Thymus (tissue), 11 donors: ENCODE measurements at regions not wholly inside any gene's neighbourhood (a gene's known extent, or its start where the extent isn't known, plus 50 kb on each side); places are given as distances from the start of the nearest gene placed in this dataset.
"Not testable (repeated sequence)": the region's sequence is repeated elsewhere in the genome, so short reads cannot be mapped to it uniquely, and the experiment has no call there.

Source experiments
- DNase-seq, 9 donors: peaks; one replicate each; pipeline ENCODE4 v3.0.0-alpha.2; 2013; ENCODE audit warnings: low spot score in 9 of 9, low read depth in 6 of 9, missing footprints in 1 of 9
- H3K27ac ChIP-seq, 2 donors: one replicate each; pipeline ENCODE4 v1.5.1; 2013; ENCODE audit warnings: control low read depth in 1 of 2, low read depth in 1 of 2, low read length in 1 of 2, mild to moderate bottlenecking in 1 of 2, moderate library complexity in 1 of 2
- H3K27me3 ChIP-seq, 2 donors: one replicate each; pipeline ENCODE4 v1.5.1; 2013; ENCODE audit warnings: low read length in 1 of 2; ENCODE audit not compliant: control insufficient read depth in 2 of 2, insufficient read depth in 1 of 2
- H3K36me3 ChIP-seq, 2 donors: one replicate each; pipeline ENCODE4 v1.5.1; 2013; ENCODE audit warnings: low read length in 1 of 2, mild to moderate bottlenecking in 1 of 2, moderate library complexity in 1 of 2; ENCODE audit not compliant: control insufficient read depth in 2 of 2, insufficient read depth in 2 of 2
- H3K4me1 ChIP-seq, 2 donors: one replicate each; pipeline ENCODE4 v1.5.1; 2013; ENCODE audit warnings: low read length in 2 of 2; ENCODE audit not compliant: control insufficient read depth in 2 of 2, insufficient read depth in 2 of 2
- H3K4me3 ChIP-seq, 2 donors: one replicate each; pipeline ENCODE4 v1.5.1; 2013; ENCODE audit warnings: low read length in 2 of 2, control low read depth in 1 of 2, mild to moderate bottlenecking in 1 of 2
- H3K9me3 ChIP-seq, 2 donors: one replicate each; pipeline ENCODE4 v1.5.1; 2013; ENCODE audit warnings: low read length in 1 of 2, mild to moderate bottlenecking in 1 of 2; ENCODE audit not compliant: control insufficient read depth in 2 of 2, insufficient read depth in 1 of 2
- WGBS: extraction: QIAGEN DNeasy Blood & Tissue Kit; methylation state at CpG from one replicate; pipeline ENCODE4 v1.1.7; 2013; 5-methylcytosine and 5-hydroxymethylcytosine counted together
- donor health status: healthy.

DNA sequence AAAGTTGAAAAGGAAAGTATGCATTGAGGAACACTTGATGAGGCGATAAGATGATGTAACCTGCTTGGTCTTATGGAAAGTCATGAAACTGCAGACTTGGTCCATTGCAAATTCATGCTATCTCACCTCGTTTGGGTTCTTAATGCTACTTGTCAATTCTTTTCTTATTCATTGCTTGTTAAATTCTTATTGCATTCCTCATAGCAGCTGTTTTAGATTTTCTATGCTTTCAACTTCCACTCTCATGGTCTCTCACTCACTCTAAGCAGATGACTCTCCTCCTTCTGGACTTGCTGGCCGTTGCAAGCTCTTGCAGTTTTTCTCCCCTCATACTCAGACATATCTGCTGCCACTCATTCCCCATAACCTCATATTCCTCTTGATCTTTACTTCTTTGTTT, 67.8 kb upstream of the CSNK1A1L start:
- no peak for DNase-seq
- no peaks in the 10 kb centered on the region for H3K4me1 ChIP-seq
- H3K9me3 ChIP-seq: no peaks in the 10 kb centered on the region
- no peaks in the 10 kb centered on the region for H3K36me3 ChIP-seq
- 75% methylated on average over 3 of the region's 3 CpGs for WGBS
- H3K4me3 ChIP-seq: no peak overlapping the region
- H3K27me3 ChIP-seq: no peaks in the 10 kb centered on the region
- H3K27ac ChIP-seq: no peak overlapping the region

DNA sequence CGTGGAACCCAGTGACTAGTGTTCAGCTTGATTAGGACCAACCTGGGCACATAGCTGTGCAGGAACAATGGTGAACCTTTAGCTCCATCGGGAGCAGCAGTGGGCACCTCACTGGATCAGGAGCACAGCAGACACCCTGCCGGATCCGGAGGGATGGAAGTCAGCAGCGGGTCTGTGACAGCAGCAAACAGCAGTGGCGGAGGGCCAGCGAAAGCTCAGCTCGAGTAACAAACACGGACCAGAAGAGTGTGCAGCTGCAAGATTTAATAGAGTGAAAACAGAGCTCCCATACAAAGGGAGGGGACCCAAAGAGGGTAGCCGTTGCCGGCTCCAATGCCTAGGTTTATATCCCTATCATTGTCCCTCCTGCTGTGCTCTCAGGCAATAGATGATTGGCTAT, 66.8 kb upstream of the CSNK1A1L start:
- not testable (repeated sequence) for H3K9me3 ChIP-seq, H3K4me3 ChIP-seq, H3K4me1 ChIP-seq, DNase-seq, H3K27ac ChIP-seq, H3K36me3 ChIP-seq, H3K27me3 ChIP-seq
- WGBS: 93% methylated on average over 11 of the region's 11 CpGs

DNA sequence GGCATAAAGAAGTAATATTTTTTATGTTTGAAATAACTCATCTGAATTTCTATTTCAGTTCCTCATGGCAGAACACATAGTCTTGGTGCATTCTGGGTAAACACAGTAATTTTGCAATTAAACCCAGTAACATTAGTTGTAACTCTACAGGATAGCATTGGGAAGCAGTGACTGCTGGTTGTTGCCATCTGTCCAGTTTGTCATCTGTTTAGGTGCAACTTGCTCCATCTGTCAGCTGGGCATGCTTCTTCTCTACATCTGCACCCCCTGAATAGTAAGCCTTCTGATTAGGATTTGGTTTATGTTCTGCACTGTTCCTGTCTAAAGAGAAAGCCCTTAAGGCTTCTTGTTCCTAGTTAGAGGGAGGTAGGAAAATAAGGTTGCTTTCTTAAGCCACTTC, 63.5 kb upstream of the CSNK1A1L start:
- H3K9me3 ChIP-seq: no peaks in the 10 kb centered on the region
- no peak overlapping the region for H3K27ac ChIP-seq
- no peak overlapping the region for H3K4me3 ChIP-seq
- no peaks in the 10 kb centered on the region for H3K36me3 ChIP-seq
- DNase-seq: no peak
- no peaks in the 10 kb centered on the region for H3K4me1 ChIP-seq
- no peaks in the 10 kb centered on the region for H3K27me3 ChIP-seq

DNA sequence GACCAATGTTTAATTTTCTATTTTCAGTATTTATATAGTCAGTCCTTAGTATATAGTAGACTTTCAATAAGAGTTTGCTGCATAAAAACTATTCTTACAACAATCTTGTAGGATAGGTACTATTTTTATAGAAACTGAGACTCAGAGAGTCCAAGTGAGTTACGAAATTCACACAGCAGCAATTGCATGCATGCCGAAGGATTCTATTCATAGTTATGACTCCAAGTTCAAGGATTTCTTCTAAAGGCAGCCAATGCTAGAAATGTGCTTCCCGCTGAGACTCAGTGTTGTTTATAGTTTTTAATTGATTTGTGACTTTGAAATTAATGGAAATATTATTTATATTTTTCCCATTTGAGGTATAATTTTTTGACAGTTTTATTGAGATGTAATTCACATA, 62.7 kb upstream of the CSNK1A1L start:
- Histone ChIP-seq H3K4me3 (no peak overlapping the region), H3K9me3 (no peaks in the 10 kb centered on the region), H3K36me3 (no peaks in the 10 kb centered on the region), H3K4me1 (no peaks in the 10 kb centered on the region), H3K27ac (no peak overlapping the region), H3K27me3 (no peaks in the 10 kb centered on the region)
- no peak for DNase-seq
- 65% methylated on average over 3 of the region's 3 CpGs for WGBS

DNA sequence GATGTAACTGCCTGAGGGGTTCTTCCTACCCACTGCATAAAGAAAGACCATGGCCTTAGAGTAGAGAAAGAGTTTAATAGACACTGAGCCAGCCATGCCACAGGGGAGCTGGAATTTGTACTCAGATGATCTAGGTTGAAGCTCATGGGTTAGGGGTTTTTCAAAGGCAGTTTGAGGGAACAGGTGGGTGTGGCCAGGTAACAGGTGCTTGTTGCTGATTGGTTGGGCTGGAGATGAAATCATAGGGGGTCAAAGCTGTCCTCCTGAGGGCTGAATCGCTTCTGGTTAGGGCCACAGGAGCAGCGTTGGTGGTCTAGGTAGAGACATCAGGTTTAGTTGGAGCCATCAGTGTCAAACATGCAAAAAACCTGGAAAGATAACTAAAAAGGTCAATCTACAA, 59.2 kb upstream of the CSNK1A1L start:
- Histone ChIP-seq H3K4me3 (no peak overlapping the region), H3K27ac (no peak overlapping the region), H3K27me3 (no peaks in the 10 kb centered on the region), H3K9me3 (no peaks in the 10 kb centered on the region), H3K4me1 (no peaks in the 10 kb centered on the region), H3K36me3 (no peaks in the 10 kb centered on the region)
- no peak for DNase-seq
- WGBS: 88% methylated on average over 2 of the region's 2 CpGs

DNA sequence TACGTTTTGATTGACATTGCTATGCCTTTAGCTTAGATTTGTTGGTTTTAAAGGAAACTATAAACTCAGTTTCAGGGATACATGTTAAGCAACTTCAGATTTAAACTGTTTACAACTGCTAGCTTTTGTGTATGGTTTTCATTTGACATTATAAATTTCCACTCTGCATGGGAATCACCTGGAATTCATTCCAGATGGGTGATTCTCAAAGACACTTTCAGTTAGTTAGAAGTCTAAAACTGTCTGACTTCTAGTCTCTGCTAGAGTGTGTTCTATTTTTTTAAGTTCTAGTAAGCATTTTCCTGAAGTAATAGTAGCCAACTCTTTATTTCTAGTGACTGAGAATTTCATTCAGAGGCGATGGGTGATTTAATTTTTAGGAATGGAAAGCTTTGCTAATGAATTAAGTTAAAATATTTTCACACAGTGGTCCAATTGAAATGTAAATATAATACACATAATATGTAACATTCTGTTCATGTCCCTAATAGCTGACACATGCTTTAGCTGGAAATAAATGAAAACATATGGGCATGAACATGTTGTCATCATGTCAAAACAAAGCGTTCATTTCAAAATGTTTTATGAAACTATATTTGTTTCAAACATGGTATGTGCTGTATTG, 58.3 kb upstream of the CSNK1A1L start:
- H3K4me3 ChIP-seq: no peak overlapping the region
- H3K9me3 ChIP-seq: no peaks in the 10 kb centered on the region
- no peak for DNase-seq
- no peak overlapping the region for H3K27ac ChIP-seq
- no peaks in the 10 kb centered on the region for H3K27me3 ChIP-seq
- WGBS: 92% methylated on average over 3 of the region's 3 CpGs
- no peaks in the 10 kb centered on the region for H3K4me1 ChIP-seq
- H3K36me3 ChIP-seq: no peaks in the 10 kb centered on the region

DNA sequence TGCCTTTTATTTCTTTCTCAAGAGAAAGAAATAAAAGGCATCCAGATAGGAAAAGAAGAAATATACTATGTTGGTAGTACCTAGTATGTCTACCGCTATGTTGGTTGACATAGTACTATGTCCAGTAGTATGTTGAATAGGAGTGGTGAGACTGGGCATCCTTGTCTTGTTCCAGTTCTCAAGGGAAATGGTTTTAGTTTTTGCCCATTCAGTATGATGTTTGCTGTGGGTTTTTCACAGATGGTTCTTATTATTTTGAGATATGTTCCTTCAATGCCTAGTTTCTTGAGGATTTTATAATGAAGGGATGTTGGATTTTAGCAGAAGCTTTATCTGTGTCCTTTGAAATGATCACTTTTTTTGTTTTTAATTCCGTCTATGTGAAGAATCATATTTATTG, 53.0 kb upstream of the CSNK1A1L start:
- no peak for DNase-seq
- H3K36me3 ChIP-seq: no peaks in the 10 kb centered on the region
- H3K4me3 ChIP-seq: no peak overlapping the region
- no peaks in the 10 kb centered on the region for H3K27me3 ChIP-seq
- WGBS: 96% methylated on average over 2 of the region's 2 CpGs
- no peaks in the 10 kb centered on the region for H3K9me3 ChIP-seq
- no peak overlapping the region for H3K27ac ChIP-seq
- no peaks in the 10 kb centered on the region for H3K4me1 ChIP-seq

DNA sequence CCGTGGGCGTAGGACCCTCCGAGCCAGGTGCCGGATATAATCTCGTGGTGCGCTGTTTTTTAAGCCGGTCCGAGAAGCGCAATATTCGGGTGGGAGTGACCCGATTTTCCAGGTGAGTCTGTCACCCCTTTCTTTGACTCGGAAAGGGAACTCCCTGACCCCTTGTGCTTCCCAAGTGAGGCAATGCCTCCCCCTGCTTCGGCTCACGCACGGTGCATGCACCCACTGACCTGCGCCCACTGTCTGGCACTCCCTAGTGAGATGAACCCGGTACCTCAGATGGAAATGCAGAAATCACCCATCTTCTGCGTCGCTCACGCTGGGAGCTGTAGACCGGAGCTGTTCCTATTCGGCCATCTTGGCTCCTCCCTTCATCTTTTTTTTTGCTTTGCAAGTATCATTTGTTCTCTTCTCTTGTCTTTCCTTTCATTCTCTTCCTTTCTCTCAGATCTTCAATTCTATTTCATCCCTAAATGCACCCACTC, 50.2 kb upstream of the CSNK1A1L start:
- H3K27me3 ChIP-seq, H3K27ac ChIP-seq, H3K36me3 ChIP-seq, DNase-seq, H3K4me3 ChIP-seq, H3K4me1 ChIP-seq, H3K9me3 ChIP-seq: not testable (repeated sequence)
- 97% methylated on average over 22 of the region's 22 CpGs for WGBS
